ENCODE measurements at regions not wholly inside any gene's neighbourhood (a gene's known extent, or its start where the extent isn't known, plus 50 kb on each side); places are given as distances from the start of the nearest gene placed in this dataset.
"Not testable (repeated sequence)": the region's sequence is repeated elsewhere in the genome, so short reads cannot be mapped to it uniquely, and the experiment has no call there.

DNA sequence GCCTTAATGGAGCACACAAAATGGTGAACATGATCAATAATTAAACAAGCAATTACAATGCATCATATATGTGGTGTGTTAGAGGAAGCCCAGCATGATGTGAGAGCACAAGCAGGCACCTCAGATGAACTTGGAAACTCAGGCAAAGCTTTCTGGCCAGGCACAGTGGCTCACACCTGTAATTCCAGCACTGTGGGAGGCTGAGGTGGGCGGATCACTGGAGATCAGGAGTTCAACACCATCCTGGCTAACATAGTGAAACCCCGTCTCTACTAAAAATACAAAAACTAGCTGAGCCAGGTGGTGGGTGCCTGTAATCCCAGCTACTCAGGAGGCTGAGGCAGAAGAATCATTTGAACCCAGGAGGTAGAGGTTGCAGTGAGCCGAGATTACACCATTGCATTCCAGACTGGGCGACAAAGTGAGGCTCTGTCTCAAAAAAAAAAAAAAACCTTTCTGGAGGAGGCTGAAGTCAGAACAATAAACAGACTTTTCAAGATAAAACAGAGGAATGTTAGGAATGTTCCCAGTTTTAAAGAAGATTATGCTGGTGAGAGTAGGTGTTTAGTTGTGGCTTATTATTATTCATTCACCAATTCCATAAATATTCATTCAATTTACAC, 159.4 kb downstream of the CEMIP2 start:
- Mint-ChIP-seq H3K36me3 (no peaks in the 10 kb centered on the region), H3K27ac (no peak overlapping the region), H3K9me3 (peaks cover 0 to 10% (median 0%) of the 10 kb centered on the region in 11 donors), H3K27me3 (peaks cover 0 to 29% (median 0%) of the 10 kb centered on the region in 5 donors), H3K4me1 (peaks cover 0 to 4% (median 0%) of the 10 kb centered on the region in 7 donors), H3K4me3 (no peak overlapping the region)
- H3K27me3 ChIP-seq (ENCODE audit: control insufficient read depth in 2 of 2, insufficient read depth in 2 of 2, low read length in 2 of 2): peaks cover 0 to 3% of the 10 kb centered on the region in 2 donors
- H3K27ac ChIP-seq (ENCODE audit: low read depth, low read length): no peak overlapping the region
- H3K4me3 ChIP-seq (ENCODE audit: low read length): no peak overlapping the region
- H3K4me1 ChIP-seq (ENCODE audit: control insufficient read depth in 2 of 2, insufficient read depth in 2 of 2, low read length in 2 of 2): no peaks in the 10 kb centered on the region
- no peaks in the 10 kb centered on the region for H3K9me3 ChIP-seq (ENCODE audit: control insufficient read depth in 2 of 3, low read length in 3 of 3)
- ChIA-PET POLR2A (no interaction called here), CTCF (no interaction called here)
- no peaks in the 10 kb centered on the region for H3K36me3 ChIP-seq (ENCODE audit: control insufficient read depth in 2 of 3, insufficient read depth in 3 of 3, low read length in 3 of 3)
- ATAC-seq (no peak), DNase-seq (no peak)
- intact Hi-C loops (cut with micrococcal nuclease): loop anchor here (10.0 kb wide), 2 partner anchors 324 to 666 kb away; no protein-coding TSS in a partner anchor

DNA sequence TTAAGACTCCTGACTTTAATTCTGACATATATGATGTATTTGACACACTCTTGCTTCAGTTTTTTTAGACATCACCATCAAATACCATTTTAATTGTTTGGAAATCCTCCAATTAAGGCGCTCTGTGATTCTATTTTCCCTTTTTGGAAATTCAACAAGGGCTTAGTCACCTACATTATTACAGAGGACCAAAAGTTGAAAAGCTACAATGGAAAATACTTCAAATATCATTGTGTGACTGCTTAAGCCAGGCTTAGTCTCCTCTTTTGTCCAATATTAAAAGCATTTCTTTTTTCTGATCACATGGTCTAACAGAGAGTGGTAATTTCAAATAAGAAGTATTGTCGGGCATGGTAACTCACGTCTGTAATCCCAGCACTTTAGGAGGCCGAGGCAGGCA, 160.3 kb downstream of the CEMIP2 start:
- Mint-ChIP-seq H3K4me3 (no peak overlapping the region), H3K27me3 (peaks cover 0 to 29% (median 0%) of the 10 kb centered on the region in 5 donors), H3K36me3 (no peaks in the 10 kb centered on the region), H3K4me1 (peaks cover 0 to 4% (median 0%) of the 10 kb centered on the region in 7 donors), H3K27ac (no peak overlapping the region), H3K9me3 (peaks cover 0 to 10% (median 0%) of the 10 kb centered on the region in 11 donors)
- no peaks in the 10 kb centered on the region for H3K36me3 ChIP-seq (ENCODE audit: control insufficient read depth in 2 of 3, insufficient read depth in 3 of 3, low read length in 3 of 3)
- no peak overlapping the region for H3K27ac ChIP-seq (ENCODE audit: low read depth, low read length)
- no peak overlapping the region for H3K4me3 ChIP-seq (ENCODE audit: low read length)
- CTCF ChIA-PET: no interaction called here
- intact Hi-C loops (cut with micrococcal nuclease): loop anchor here (10.0 kb wide), 2 partner anchors 323 to 667 kb away; no protein-coding TSS in a partner anchor
- H3K9me3 ChIP-seq (ENCODE audit: control insufficient read depth in 2 of 3, low read length in 3 of 3): no peaks in the 10 kb centered on the region
- DNase-seq (no peak), ATAC-seq (no peak)
- peaks cover 0 to 3% of the 10 kb centered on the region in 2 donors for H3K27me3 ChIP-seq (ENCODE audit: control insufficient read depth in 2 of 2, insufficient read depth in 2 of 2, low read length in 2 of 2)
- POLR2A ChIA-PET: no interaction called here
- H3K4me1 ChIP-seq (ENCODE audit: control insufficient read depth in 2 of 2, insufficient read depth in 2 of 2, low read length in 2 of 2): no peaks in the 10 kb centered on the region

DNA sequence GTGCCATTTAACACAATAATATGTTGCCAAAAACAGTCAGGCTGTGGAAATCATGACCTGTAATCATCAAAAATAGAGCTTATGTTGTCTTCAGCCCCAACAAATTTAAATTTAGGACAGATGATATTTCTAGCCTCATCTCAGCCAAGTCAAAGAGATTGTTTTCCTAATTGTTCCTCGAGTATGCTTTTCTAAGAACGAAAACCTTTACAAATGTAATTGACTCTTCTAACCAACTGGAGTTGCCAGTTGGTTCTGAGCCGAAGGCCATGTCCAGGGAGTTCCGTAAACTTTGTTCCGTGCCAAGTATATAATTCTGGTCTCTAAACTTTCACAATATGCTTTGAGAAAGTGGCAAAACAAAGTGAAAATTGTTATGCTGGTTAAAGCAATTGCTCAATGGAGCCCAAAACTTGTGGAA, 160.8 kb downstream of the CEMIP2 start:
- peaks cover 0 to 10% (median 0%) of the 10 kb centered on the region in 11 donors for H3K9me3 Mint-ChIP-seq
- ATAC-seq (no peak), DNase-seq (no peak)
- intact Hi-C loops (cut with micrococcal nuclease): loop anchor here (10.0 kb wide), 2 partner anchors 323 to 667 kb away; no protein-coding TSS in a partner anchor
- Histone ChIP-seq H3K27ac (ENCODE audit: low read depth, low read length) (no peak overlapping the region), H3K4me3 (ENCODE audit: low read length) (no peak overlapping the region), H3K36me3 (ENCODE audit: control insufficient read depth in 2 of 3, insufficient read depth in 3 of 3, low read length in 3 of 3) (no peaks in the 10 kb centered on the region), H3K4me1 (ENCODE audit: control insufficient read depth in 2 of 2, insufficient read depth in 2 of 2, low read length in 2 of 2) (no peaks in the 10 kb centered on the region), H3K27me3 (ENCODE audit: control insufficient read depth in 2 of 2, insufficient read depth in 2 of 2, low read length in 2 of 2) (peaks cover 0 to 3% of the 10 kb centered on the region in 2 donors), H3K9me3 (ENCODE audit: control insufficient read depth in 2 of 3, low read length in 3 of 3) (no peaks in the 10 kb centered on the region)
- CTCF ChIA-PET: no interaction called here
- POLR2A ChIA-PET: no interaction called here
- no peak overlapping the region for H3K4me3 Mint-ChIP-seq
- no peak overlapping the region for H3K27ac Mint-ChIP-seq
- no peaks in the 10 kb centered on the region for H3K36me3 Mint-ChIP-seq
- peaks cover 0 to 4% (median 0%) of the 10 kb centered on the region in 7 donors for H3K4me1 Mint-ChIP-seq
- peaks cover 0 to 28% (median 0%) of the 10 kb centered on the region in 5 donors for H3K27me3 Mint-ChIP-seq

DNA sequence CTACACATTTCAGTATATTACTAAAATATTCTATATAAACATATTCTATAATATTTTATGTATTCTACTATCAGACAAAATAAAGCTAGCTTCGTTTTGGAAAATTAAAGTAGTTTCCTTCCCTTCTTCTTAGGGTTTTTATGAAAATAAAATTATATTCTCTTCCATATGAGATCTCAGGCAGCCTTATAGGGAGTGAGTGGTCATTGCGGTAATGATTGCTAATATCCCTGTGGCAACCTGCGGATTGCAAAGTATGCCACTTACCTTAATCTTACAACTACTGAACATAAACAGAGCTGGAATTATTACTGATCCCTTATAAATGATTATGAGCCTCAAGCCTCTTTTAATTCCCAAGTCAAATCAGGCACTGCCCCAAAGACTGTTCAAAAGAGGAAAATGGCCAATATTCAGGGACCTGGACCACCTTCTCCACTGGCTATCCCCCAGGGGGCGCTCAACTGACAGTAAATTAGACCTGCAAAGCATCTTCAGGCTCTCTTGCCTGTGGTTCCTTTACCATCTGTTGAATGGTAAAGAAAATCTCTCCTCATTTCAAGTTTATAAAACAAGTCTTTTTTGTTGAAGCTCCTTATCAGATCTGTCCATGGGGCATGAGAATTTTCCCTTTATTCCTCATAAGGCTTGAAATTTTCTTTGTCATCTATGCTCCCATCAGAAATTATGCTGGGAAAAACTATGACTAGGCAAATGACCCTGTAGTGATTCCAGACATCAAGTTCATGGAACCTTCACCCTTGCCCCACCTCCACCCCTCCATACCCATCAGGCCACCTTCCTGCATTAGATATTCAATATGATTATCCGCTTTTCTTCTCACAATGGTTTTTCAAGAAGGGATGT, 163.9 kb downstream of the CEMIP2 start:
- H3K9me3 Mint-ChIP-seq: no peaks in the 10 kb centered on the region
- peaks cover 0 to 4% (median 0%) of the 10 kb centered on the region in 7 donors for H3K4me1 Mint-ChIP-seq
- ChIA-PET POLR2A (interaction anchor here (0.8 kb wide), 1 partner anchor 213 kb away, joined by 3 read pairs; no protein-coding TSS in a partner anchor), CTCF (interaction anchor here (0.7 to 3.9 kb wide), 12 partner anchors 11 to 421 kb away, joined by 3 to 37 read pairs (median 4); partner anchors contain the start of gene CEMIP2)
- no peaks in the 10 kb centered on the region for H3K36me3 Mint-ChIP-seq
- H3K27ac Mint-ChIP-seq: no peak overlapping the region
- Histone ChIP-seq H3K27ac (ENCODE audit: low read depth, low read length) (no peak overlapping the region), H3K9me3 (ENCODE audit: control insufficient read depth in 2 of 3, low read length in 3 of 3) (no peaks in the 10 kb centered on the region), H3K36me3 (ENCODE audit: control insufficient read depth in 2 of 3, insufficient read depth in 3 of 3, low read length in 3 of 3) (no peaks in the 10 kb centered on the region), H3K4me3 (ENCODE audit: low read length) (no peak overlapping the region), H3K4me1 (ENCODE audit: control insufficient read depth in 2 of 2, insufficient read depth in 2 of 2, low read length in 2 of 2) (no peaks in the 10 kb centered on the region), H3K27me3 (ENCODE audit: control insufficient read depth in 2 of 2, insufficient read depth in 2 of 2, low read length in 2 of 2) (peaks cover 0 to 3% of the 10 kb centered on the region in 2 donors)
- ATAC-seq (peak; percentile 89), DNase-seq (peak; percentile 52 to 80 (median 75))
- intact Hi-C loops (cut with micrococcal nuclease): loop anchor here (1.0 to 10.0 kb wide), 14 partner anchors 88 to 670 kb away; partner anchors contain the start of genes ABHD17B (in 1 of the 2), C9orf85 (in 1 of the 2) and CEMIP2 (in 1 of the 2)
- no peak overlapping the region for H3K4me3 Mint-ChIP-seq
- H3K27me3 Mint-ChIP-seq: peaks cover 0 to 29% (median 0%) of the 10 kb centered on the region in 5 donors

DNA sequence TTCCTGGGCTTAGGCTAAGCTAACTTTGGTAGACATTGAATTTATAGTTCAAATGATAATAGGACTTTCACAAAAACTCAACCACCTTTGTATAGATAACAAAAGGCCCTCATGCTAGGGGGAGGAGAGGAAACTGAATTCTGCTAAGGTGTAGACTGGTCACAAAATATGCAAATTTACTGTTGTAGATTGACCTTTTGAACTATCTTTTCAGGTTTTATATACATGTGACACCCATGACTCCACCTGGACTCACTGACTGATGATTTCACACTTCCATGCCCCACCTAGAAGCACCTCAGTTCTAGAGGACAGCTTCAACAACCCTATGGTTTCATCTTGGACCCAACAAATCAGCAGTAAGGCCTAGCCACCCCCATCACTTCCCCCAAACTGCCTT, 165.7 kb downstream of the CEMIP2 start:
- no peaks in the 10 kb centered on the region for H3K36me3 Mint-ChIP-seq
- no peaks in the 10 kb centered on the region for H3K9me3 Mint-ChIP-seq
- H3K4me3 ChIP-seq (ENCODE audit: low read length): no peak overlapping the region
- H3K4me1 Mint-ChIP-seq: peaks cover 0 to 4% (median 0%) of the 10 kb centered on the region in 7 donors
- H3K27me3 ChIP-seq (ENCODE audit: control insufficient read depth in 2 of 2, insufficient read depth in 2 of 2, low read length in 2 of 2): peaks cover 0 to 3% of the 10 kb centered on the region in 2 donors
- no peak overlapping the region for H3K4me3 Mint-ChIP-seq
- ATAC-seq (no peak), DNase-seq (no peak)
- CTCF ChIA-PET: interaction anchor here (0.5 to 3.9 kb wide), 3 partner anchors 167 to 423 kb away, joined by 3 to 37 read pairs (median 14); partner anchors contain the start of gene CEMIP2
- POLR2A ChIA-PET: interaction anchor here (0.7 kb wide), 1 partner anchor 216 kb away, joined by 3 read pairs; no protein-coding TSS in a partner anchor
- H3K36me3 ChIP-seq (ENCODE audit: control insufficient read depth in 2 of 3, insufficient read depth in 3 of 3, low read length in 3 of 3): no peaks in the 10 kb centered on the region
- intact Hi-C loops (cut with micrococcal nuclease): loop anchor here (5.0 to 10.0 kb wide), 7 partner anchors 90 to 672 kb away; partner anchors contain the start of genes ABHD17B (in 1 of the 2) and C9orf85 (in 1 of the 2)
- peaks cover 0 to 32% (median 0%) of the 10 kb centered on the region in 5 donors for H3K27me3 Mint-ChIP-seq
- no peaks in the 10 kb centered on the region for H3K4me1 ChIP-seq (ENCODE audit: control insufficient read depth in 2 of 2, insufficient read depth in 2 of 2, low read length in 2 of 2)
- peak overlapping the region in 3 of 9 donors; percentile 2 to 37 (median 33) for H3K27ac Mint-ChIP-seq
- no peaks in the 10 kb centered on the region for H3K9me3 ChIP-seq (ENCODE audit: control insufficient read depth in 2 of 3, low read length in 3 of 3)
- H3K27ac ChIP-seq (ENCODE audit: low read depth, low read length): no peak overlapping the region

DNA sequence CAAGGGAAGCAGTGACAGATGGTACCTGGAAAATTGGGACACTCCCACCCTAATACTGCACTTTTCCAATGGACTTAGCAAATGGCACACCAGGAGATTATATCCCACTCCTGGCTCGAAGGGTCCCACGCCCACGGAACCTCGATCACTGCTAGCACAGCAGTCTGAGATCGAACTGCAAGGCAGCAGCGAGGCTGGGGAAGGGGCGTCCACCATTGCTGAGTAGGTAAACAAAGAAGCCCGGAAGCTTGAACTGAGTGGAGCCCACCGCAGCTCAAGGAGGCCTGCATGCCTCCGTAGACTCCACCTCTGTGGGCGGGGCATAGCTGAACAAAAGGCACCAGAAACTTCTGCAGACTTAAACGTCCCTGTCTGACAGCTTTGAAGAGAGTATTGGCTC, 172.6 kb downstream of the CEMIP2 start:
- ATAC-seq; H3K36me3 Mint-ChIP-seq; H3K27ac ChIP-seq (ENCODE audit: low read depth, low read length); H3K9me3 Mint-ChIP-seq; H3K4me1 ChIP-seq (ENCODE audit: control insufficient read depth in 2 of 2, insufficient read depth in 2 of 2, low read length in 2 of 2); DNase-seq; H3K4me1 Mint-ChIP-seq; H3K9me3 ChIP-seq (ENCODE audit: control insufficient read depth in 2 of 3, low read length in 3 of 3); intact Hi-C loops (cut with micrococcal nuclease); H3K4me3 Mint-ChIP-seq; H3K4me3 ChIP-seq (ENCODE audit: low read length); H3K36me3 ChIP-seq (ENCODE audit: control insufficient read depth in 2 of 3, insufficient read depth in 3 of 3, low read length in 3 of 3); H3K27me3 ChIP-seq (ENCODE audit: control insufficient read depth in 2 of 2, insufficient read depth in 2 of 2, low read length in 2 of 2); CTCF ChIA-PET; POLR2A ChIA-PET; H3K27ac Mint-ChIP-seq: not testable (repeated sequence)
- peaks cover 4 to 27% (median 16%) of the 10 kb centered on the region in 5 donors for H3K27me3 Mint-ChIP-seq
